H1 (cell line): ENCODE measurements at regions not wholly inside any gene's neighbourhood (a gene's known extent, or its start where the extent isn't known, plus 50 kb on each side); places are given as distances from the start of the nearest gene placed in this dataset.

Source experiments
- CTCF ChIA-PET: fragments of 300-600 bp; sonication (Branson Sonifier 250); formaldehyde crosslinking; loops from one replicate; lab custom pipeline; 2021; ENCODE audit not compliant: partially characterized antibody; lab: Charles Lee
- POLR2A ChIA-PET: fragments of 300-600 bp; sonication (Branson Sonifier 250); formaldehyde crosslinking; loops from one replicate; lab custom pipeline; 2021; ENCODE audit warnings: inconsistent platforms; ENCODE audit not compliant: partially characterized antibody; lab: Charles Lee
- DNase-seq, 2 experiments: peaks; one replicate each; pipeline versions ENCODE4 v3.0.0 to v3.0.0-alpha.2; 2010 to 2022; ENCODE audit warnings: low spot score in 2 of 2, low read depth in 1 of 2, mixed read lengths in 1 of 2
- FAIRE-seq: peaks from 2 replicates; lab custom pipeline; 2011; peaks lifted over from hg19 to GRCh38; lab: Jason Lieb, UNC
- H2AFZ ChIP-seq: 2 replicates; pipeline ENCODE4 v1.8.1; 2012; ENCODE audit warnings: low read length, inconsistent platforms
- H2AK5ac ChIP-seq: 2 replicates; pipeline ENCODE4 v1.6.1; 2013; ENCODE audit warnings: low read depth, low read length
- H2BK120ac ChIP-seq: replicated peaks from 2 replicates; pipeline ENCODE3; 2013; ENCODE audit warnings: low read depth, low read length, inconsistent platforms
- H2BK12ac ChIP-seq: 2 replicates; pipeline ENCODE4 v1.6.1; 2013; ENCODE audit warnings: low read depth, low read length
- H2BK15ac ChIP-seq: 2 replicates; pipeline ENCODE4 v1.6.1; 2013; ENCODE audit warnings: low read length
- H2BK20ac ChIP-seq: 2 replicates; pipeline ENCODE4 v1.6.1; 2013; ENCODE audit warnings: low read length
- H2BK5ac ChIP-seq: 2 replicates; pipeline ENCODE4 v1.6.1; 2013; ENCODE audit warnings: low read depth, low read length
- H3K14ac ChIP-seq: 2 replicates; pipeline ENCODE4 v1.6.1; 2013; ENCODE audit warnings: inconsistent platforms; ENCODE audit not compliant: insufficient read length
- H3K18ac ChIP-seq: 2 replicates; pipeline ENCODE4 v1.6.1; 2013; ENCODE audit warnings: low read length; ENCODE audit errors: extremely low read depth
- H3K23ac ChIP-seq: 2 replicates; pipeline ENCODE4 v1.6.1; 2013; ENCODE audit warnings: inconsistent platforms; ENCODE audit not compliant: insufficient read length
- H3K23me2 ChIP-seq: 2 replicates; pipeline ENCODE4 v1.6.1; 2013; ENCODE audit warnings: low read depth, low read length
- H3K27ac ChIP-seq: 2 replicates; pipeline ENCODE4 v1.6.1; 2011; ENCODE audit warnings: low read depth, low read length, inconsistent platforms
- H3K27me3 ChIP-seq, 4 experiments: replicated peaks in 1 of 4; 1 replicate in 1 of 4; 2 replicates in 3 of 4; pipeline versions ENCODE4 v1.6.1 to v1.8.1; 2011 to 2013; ENCODE audit warnings: low read length in 3 of 4, mild to moderate bottlenecking in 3 of 4, inconsistent platforms in 2 of 4, mixed read lengths in 2 of 4, moderate library complexity in 1 of 4; ENCODE audit not compliant: control insufficient read depth in 3 of 4, insufficient read depth in 3 of 4; ENCODE audit errors: extremely low read depth in 1 of 4
- H3K36me3 ChIP-seq, 4 experiments: 2 replicates each; pipeline versions ENCODE4 v1.6.1 to v1.8.1; 2011 to 2013; ENCODE audit warnings: mild to moderate bottlenecking in 4 of 4, low read length in 3 of 4, moderate library complexity in 2 of 4, control low read depth in 1 of 4, inconsistent platforms in 1 of 4; ENCODE audit not compliant: insufficient read depth in 4 of 4, control insufficient read depth in 2 of 4
- H3K4ac ChIP-seq: replicated peaks from 2 replicates; pipeline ENCODE3; 2013; ENCODE audit warnings: low read length, low read depth, mixed read lengths, inconsistent platforms; ENCODE audit not compliant: insufficient read length
- H3K4me1 ChIP-seq, 4 experiments: replicated peaks in 1 of 4; 1 replicate in 1 of 4; 2 replicates in 3 of 4; pipeline versions ENCODE4 v1.6.1 to v1.8.1; 2011 to 2013; ENCODE audit warnings: low read length in 3 of 4, inconsistent platforms in 2 of 4, mixed read lengths in 1 of 4; ENCODE audit not compliant: insufficient read depth in 4 of 4, control insufficient read depth in 3 of 4
- H3K4me2 ChIP-seq, 2 experiments: 2 replicates each; pipeline versions ENCODE4 v1.6.1 to v1.8.1; 2011 to 2013; ENCODE audit warnings: low read depth in 2 of 2, low read length in 2 of 2, control low read depth in 1 of 2, inconsistent platforms in 1 of 2, mild to moderate bottlenecking in 1 of 2; ENCODE audit not compliant: insufficient read depth in 1 of 2
- H3K4me3 ChIP-seq, 4 experiments: fragments of 200-600, 300-600 bp in 1 of 4; sonication (generic), shearing (Covaris generic), sonication (Bioruptor Twin) in 1 of 4; 2 replicates each; pipeline versions ENCODE4 v1.5.1 to v1.8.1; 2011 to 2016; ENCODE audit warnings: low read length in 4 of 4, low read depth in 3 of 4, control low read depth in 2 of 4, inconsistent platforms in 2 of 4, mild to moderate bottlenecking in 2 of 4, mixed read lengths in 1 of 4, moderate library complexity in 1 of 4; ENCODE audit not compliant: insufficient read depth in 2 of 4; ENCODE audit errors: extremely low read depth in 1 of 4
- H3K56ac ChIP-seq: replicated peaks from 2 replicates; pipeline ENCODE3; 2013; ENCODE audit warnings: low read depth, mild to moderate bottlenecking, mixed read lengths, low read length, inconsistent platforms; ENCODE audit not compliant: insufficient read length
- H3K79me1 ChIP-seq: 2 replicates; pipeline ENCODE4 v1.6.1; 2013; ENCODE audit warnings: low read depth, low read length, control low read depth
- H3K79me2 ChIP-seq, 2 experiments: 2 replicates each; pipeline versions ENCODE4 v1.6.1 to v1.8.1; 2012 to 2013; ENCODE audit warnings: low read length in 2 of 2, mild to moderate bottlenecking in 2 of 2, inconsistent platforms in 1 of 2; ENCODE audit not compliant: insufficient read depth in 2 of 2, control insufficient read depth in 1 of 2
- H3K9ac ChIP-seq, 4 experiments: replicated peaks in 1 of 4; 1 replicate in 1 of 4; 2 replicates in 3 of 4; pipeline versions ENCODE4 v1.6.1 to v1.8.1; 2011 to 2013; ENCODE audit warnings: low read depth in 3 of 4, low read length in 3 of 4, control low read depth in 2 of 4, mild to moderate bottlenecking in 2 of 4, moderate library complexity in 2 of 4, inconsistent platforms in 1 of 4; ENCODE audit errors: extremely low read depth in 1 of 4
- H3K9me3 ChIP-seq, 2 experiments: 2 replicates each; pipeline versions ENCODE4 v1.6.1 to v1.8.1; 2012 to 2013; ENCODE audit warnings: mild to moderate bottlenecking in 2 of 2, moderate library complexity in 2 of 2, control low read depth in 1 of 2, inconsistent platforms in 1 of 2, low read depth in 1 of 2, low read length in 1 of 2, mixed read lengths in 1 of 2; ENCODE audit not compliant: insufficient read depth in 2 of 2
- H4K20me1 ChIP-seq, 2 experiments: replicated peaks in 1 of 2; 2 replicates each; pipeline versions ENCODE3 to v1.8.1; 2011 to 2013; ENCODE audit warnings: inconsistent platforms in 2 of 2, low read length in 2 of 2, mild to moderate bottlenecking in 1 of 2; ENCODE audit not compliant: insufficient read depth in 2 of 2, control insufficient read depth in 1 of 2
- H4K5ac ChIP-seq: 2 replicates; pipeline ENCODE4 v1.6.1; 2013; ENCODE audit warnings: low read length, low read depth, mixed read lengths, inconsistent platforms; ENCODE audit not compliant: insufficient read length
- H4K8ac ChIP-seq: 2 replicates; pipeline ENCODE4 v1.8.0; 2013; ENCODE audit warnings: mild to moderate bottlenecking, moderate library complexity, low read length, inconsistent platforms; ENCODE audit not compliant: insufficient read depth; ENCODE audit errors: extremely low read depth
- H4K91ac ChIP-seq: replicated peaks from 2 replicates; pipeline ENCODE3; 2013; ENCODE audit warnings: low read length, mixed read lengths, inconsistent platforms; ENCODE audit not compliant: insufficient read length
- CBX5 ChIP-seq: fragments of 300-800, 300-1000 bp; sonication (generic); IDR thresholded peaks from 2 replicates; pipeline ENCODE4 v1.7.1; 2016; ENCODE audit warnings: antibody characterized with exemption, low read length, low read depth
- CBX8 ChIP-seq: fragments of 300-800, 300-1000 bp; sonication (generic); IDR thresholded peaks from 2 replicates; pipeline ENCODE4 v1.7.1; 2016; ENCODE audit warnings: low read depth, low read length, borderline replicate concordance
- RAD21 ChIP-seq, 2 experiments: IDR thresholded peaks in 1 of 2; conservative IDR thresholded peaks in 1 of 2; 2 replicates each; pipeline ENCODE4 v1.6.1; 2011; ENCODE audit warnings: low read depth in 2 of 2, low read length in 2 of 2, improper control_type of control experiment in 1 of 2, inconsistent platforms in 1 of 2, mild to moderate bottlenecking in 1 of 2, moderate library complexity in 1 of 2
- RFX5 ChIP-seq: IDR thresholded peaks from 2 replicates; pipeline ENCODE4 v1.6.1; 2011; ENCODE audit warnings: low read depth, low read length, improper control_type of control experiment, borderline replicate concordance
- YY1 ChIP-seq: IDR thresholded peaks from 2 replicates; pipeline ENCODE4 v1.6.1; 2011; ENCODE audit warnings: low read depth, mild to moderate bottlenecking, low read length
- WGBS, 2 experiments: shearing (Covaris generic) in 1 of 2; methylation state at CpG; one replicate each; pipeline versions ENCODE4 v1.1.6 to v1.1.7; 2013 to 2015; ENCODE audit warnings: low lambda C conversion rate in 2 of 2, mixed read lengths in 2 of 2, inconsistent platforms in 1 of 2, low coverage in 1 of 2, missing lambda C conversion rate in 1 of 2; ENCODE audit not compliant: insufficient replicate concordance in 2 of 2, insufficient coverage in 1 of 2, insufficient read length in 1 of 2; ENCODE audit errors: extremely low coverage in 1 of 2, missing lambda C conversion rate in 1 of 2; 5-methylcytosine and 5-hydroxymethylcytosine counted together
- TF ChIP-seq, protein P1 (sequence below), 3 experiments: IDR thresholded peaks; 1 replicate in 2 of 3; 2 replicates in 1 of 3; pipeline versions ENCODE4 v1.5.1 to v1.6.1; 2011; ENCODE audit warnings: low read length in 3 of 3, mild to moderate bottlenecking in 3 of 3, inconsistent platforms in 2 of 3, low read depth in 1 of 3, moderate library complexity in 1 of 3; ENCODE audit not compliant: insufficient read depth in 1 of 3; ENCODE audit errors: control extremely low read depth in 1 of 3

DNA sequence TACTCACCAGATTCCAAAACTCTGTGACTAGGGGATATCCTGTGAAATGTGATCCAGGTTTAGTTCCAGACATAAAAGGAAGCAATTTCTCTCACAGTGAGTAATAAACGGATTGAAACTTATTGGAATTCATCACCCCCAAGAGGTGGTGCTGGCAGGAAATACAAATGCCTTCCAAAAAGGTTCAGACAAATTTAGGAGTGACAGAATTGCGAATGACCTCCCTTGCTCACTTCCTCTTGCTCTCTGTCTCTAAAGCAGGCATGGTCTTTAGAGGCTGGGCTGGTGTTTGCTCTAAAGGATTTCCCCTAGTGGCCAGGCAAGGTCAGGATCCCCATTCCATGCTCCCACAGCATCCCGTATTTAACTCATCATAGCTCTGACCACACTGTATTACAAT, 449.4 kb upstream of the PPP2R3A start:
- H2BK120ac ChIP-seq: no peak overlapping the region
- no peaks in the 10 kb centered on the region for H3K27me3 ChIP-seq
- TF ChIP-seq CBX8 (no peak), RFX5 (no peak), YY1 (peak; percentile 45; the same call in 1 of the 2 replicates), RAD21 (IDR thresholded peaks at IDR 0.05 in 1 of 2, conservative IDR thresholded peaks at IDR 0.05 in 1 of 2; ENCODE audit: low read depth in 2 of 2, low read length in 2 of 2) (peak; percentile 53 to 65), CBX5 (no peak)
- TF ChIP-seq, protein P1, sequence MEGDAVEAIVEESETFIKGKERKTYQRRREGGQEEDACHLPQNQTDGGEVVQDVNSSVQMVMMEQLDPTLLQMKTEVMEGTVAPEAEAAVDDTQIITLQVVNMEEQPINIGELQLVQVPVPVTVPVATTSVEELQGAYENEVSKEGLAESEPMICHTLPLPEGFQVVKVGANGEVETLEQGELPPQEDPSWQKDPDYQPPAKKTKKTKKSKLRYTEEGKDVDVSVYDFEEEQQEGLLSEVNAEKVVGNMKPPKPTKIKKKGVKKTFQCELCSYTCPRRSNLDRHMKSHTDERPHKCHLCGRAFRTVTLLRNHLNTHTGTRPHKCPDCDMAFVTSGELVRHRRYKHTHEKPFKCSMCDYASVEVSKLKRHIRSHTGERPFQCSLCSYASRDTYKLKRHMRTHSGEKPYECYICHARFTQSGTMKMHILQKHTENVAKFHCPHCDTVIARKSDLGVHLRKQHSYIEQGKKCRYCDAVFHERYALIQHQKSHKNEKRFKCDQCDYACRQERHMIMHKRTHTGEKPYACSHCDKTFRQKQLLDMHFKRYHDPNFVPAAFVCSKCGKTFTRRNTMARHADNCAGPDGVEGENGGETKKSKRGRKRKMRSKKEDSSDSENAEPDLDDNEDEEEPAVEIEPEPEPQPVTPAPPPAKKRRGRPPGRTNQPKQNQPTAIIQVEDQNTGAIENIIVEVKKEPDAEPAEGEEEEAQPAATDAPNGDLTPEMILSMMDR (IDR thresholded peaks at IDR 0.05; ENCODE audit: control extremely low read depth in 1 of 3, insufficient read depth in 1 of 3, low read depth in 1 of 3, low read length in 3 of 3): peak; percentile 54 to 82 (median 54)
- no peaks in the 10 kb centered on the region for H3K23me2 ChIP-seq
- H4K5ac ChIP-seq: no peak overlapping the region
- H2BK5ac ChIP-seq: no peak overlapping the region
- H4K91ac ChIP-seq: no peak overlapping the region
- no peak overlapping the region for H4K8ac ChIP-seq
- no peaks in the 10 kb centered on the region for H3K4me1 ChIP-seq
- no peak overlapping the region for H3K4ac ChIP-seq
- no peak overlapping the region for H3K23ac ChIP-seq
- no peak overlapping the region for H3K4me2 ChIP-seq
- H3K36me3 ChIP-seq: no peaks in the 10 kb centered on the region
- no peak overlapping the region for H2BK15ac ChIP-seq
- no peak overlapping the region for H3K56ac ChIP-seq
- H2BK20ac ChIP-seq: no peak overlapping the region
- no peak overlapping the region for H3K14ac ChIP-seq
- ChIA-PET POLR2A (no interaction called here), CTCF (interaction anchor here (0.6 to 2.5 kb wide), 16 partner anchors 11 to 722 kb away, joined by 3 to 9 read pairs (median 3); partner anchors contain the start of gene EPHB1)
- peak; percentile 92 for FAIRE-seq
- no peak overlapping the region for H3K27ac ChIP-seq
- no peaks in the 10 kb centered on the region for H3K79me1 ChIP-seq
- H2AFZ ChIP-seq: peak overlapping the region; percentile 93
- no peaks in the 10 kb centered on the region for H4K20me1 ChIP-seq
- no peak overlapping the region for H2BK12ac ChIP-seq
- no peak overlapping the region for H3K9ac ChIP-seq
- no peaks in the 10 kb centered on the region for H3K79me2 ChIP-seq
- DNase-seq: peak; percentile 23 to 58
- no peak overlapping the region for H3K18ac ChIP-seq
- H3K4me3 ChIP-seq: no peak overlapping the region
- H3K9me3 ChIP-seq: no peaks in the 10 kb centered on the region
- H2AK5ac ChIP-seq: no peak overlapping the region
- 48% methylated on average over 3 of the region's 3 CpGs; no CpG with 5 or more reads in 1 of the 2 experiments for WGBS, 2 experiments
